Hematopoietic multipotent progenitor cell treated with erythropoietin and hydrocortisone succinate and interleukin-3 and kit ligand, for 8 days (in vitro differentiated cells): ENCODE measurements at regions not wholly inside any gene's neighbourhood (a gene's known extent, or its start where the extent isn't known, plus 50 kb on each side); places are given as distances from the start of the nearest gene placed in this dataset.

ENCODE experiments used
- DNase-seq: peaks from one replicate; pipeline ENCODE4 v3.0.0-alpha.2; 2015

GRCh38 chr1:38716229-38716628 lies 143.3 kb downstream of the RRAGC start:
- DNase-seq = no peak

- no peak for DNase-seq
Measured at GRCh38 chr1:38715415-38715814, 144.2 kb downstream of the RRAGC start.

DNA sequence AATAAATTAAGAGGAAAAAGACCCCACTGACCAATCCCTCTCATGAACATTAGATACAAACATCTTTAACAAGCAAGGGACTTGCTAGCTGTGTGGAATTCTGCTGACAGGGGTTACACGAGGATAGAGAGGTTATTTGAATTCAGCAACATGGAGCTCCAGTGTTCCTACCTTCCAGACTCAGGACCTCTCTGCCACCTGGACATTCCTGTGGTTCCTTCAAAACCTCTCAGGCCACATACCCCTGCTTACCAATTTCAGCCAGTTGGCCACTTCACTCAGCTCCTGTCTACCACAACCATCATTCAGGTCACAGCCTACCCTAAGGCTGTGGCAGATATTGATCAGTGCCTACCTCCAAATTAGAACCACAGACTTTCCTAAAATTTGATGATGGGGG lies 147.5 kb downstream of the RRAGC start:
- DNase-seq = no peak

GRCh38 chr1:38708701-38709258 lies 150.8 kb downstream of the RRAGC start:
- no peak for DNase-seq

- DNase-seq = no peak
Measured at GRCh38 chr1:38701088-38701487, 158.5 kb downstream of the RRAGC start.

- DNase-seq = no peak
Measured at GRCh38 chr1:38700077-38700470, 159.5 kb downstream of the RRAGC start.

DNA sequence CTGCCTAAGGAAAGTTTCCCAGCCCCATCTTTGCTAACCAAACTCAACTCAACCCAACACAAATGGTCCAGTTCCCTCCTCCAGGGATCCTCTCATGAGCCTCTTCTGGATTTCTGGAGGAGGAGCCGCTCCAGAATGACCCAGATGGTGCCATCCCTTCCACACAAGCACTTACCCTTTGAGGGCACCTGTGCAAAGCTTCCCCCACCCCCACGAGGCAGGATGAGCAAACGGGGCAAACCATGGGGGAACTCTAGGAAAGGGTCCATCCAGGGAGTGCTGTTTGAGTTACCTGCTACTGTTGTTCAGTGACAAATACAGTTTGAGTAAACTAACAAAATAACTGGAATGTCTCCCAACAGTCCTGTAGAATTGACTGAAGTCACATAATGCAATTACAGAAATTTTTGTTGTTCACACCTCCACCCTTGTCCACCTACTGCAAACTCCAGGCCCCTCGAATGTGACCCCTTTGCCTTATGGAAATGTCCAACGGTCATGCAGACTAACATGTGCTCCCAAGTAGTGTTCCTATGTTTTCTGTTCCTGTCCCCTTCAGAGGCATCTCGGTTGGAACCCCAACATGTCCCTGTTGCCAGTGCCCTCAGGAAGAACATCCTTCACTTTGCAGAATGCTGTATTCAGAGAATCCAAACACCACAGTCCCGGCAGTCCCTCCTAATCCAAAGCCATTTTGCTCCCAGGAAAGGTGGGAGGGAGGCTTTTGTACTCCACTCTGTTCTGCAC lies 160.1 kb downstream of the RRAGC start:
- no peak for DNase-seq

DNA sequence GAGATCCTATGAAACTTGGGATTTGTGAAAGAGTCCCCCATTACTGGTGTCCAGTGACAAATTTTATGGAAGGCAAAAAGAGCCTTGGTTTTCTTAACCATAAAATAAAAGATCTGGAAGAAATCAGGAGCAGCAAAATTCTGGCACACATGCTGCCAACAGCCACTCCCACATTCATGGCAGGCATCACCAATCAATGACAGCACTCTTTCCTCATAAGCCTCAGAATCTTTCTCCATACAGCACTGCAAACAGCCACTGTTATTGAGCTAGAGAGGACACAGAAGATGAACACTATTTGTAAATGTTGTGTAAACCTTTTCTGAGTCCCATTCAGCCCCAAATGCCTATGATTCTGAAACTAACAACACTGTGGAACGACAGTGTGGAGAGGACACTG lies 162.2 kb downstream of the RRAGC start:
- no peak for DNase-seq

DNA sequence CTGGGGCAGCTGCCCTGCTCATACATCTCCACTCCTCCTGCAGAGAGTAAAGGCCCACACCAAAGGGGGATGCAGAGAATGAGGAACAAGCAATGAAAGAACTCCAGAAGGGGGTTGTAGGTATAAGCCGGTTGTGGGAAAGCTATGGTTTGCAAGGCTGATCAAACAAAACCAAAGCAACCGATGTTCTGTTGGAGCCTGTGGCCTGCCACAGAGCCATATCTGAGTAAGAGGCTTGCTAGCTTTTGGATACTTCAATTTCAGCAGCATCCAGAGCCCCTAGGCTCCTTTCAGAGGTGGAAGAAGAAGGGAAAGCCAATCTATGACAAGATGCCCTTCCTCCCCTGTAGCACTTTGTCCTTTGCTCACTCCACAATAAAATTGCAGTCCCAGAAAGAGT lies 163.2 kb downstream of the RRAGC start:
- DNase-seq = no peak

GRCh38 chr1:38693759-38694158 lies 165.8 kb downstream of the RRAGC start:
- DNase-seq = no peak

- DNase-seq = no peak
Measured at GRCh38 chr1:38693031-38693430, 166.5 kb downstream of the RRAGC start.

GRCh38 chr1:38690790-38691449 lies 168.7 kb downstream of the RRAGC start:
- no peak for DNase-seq

- no peak for DNase-seq
Measured at GRCh38 chr1:38686927-38687255, 172.7 kb downstream of the RRAGC start.

GRCh38 chr1:38686167-38686926 lies 173.2 kb downstream of the RRAGC start:
- DNase-seq = no peak

- DNase-seq = no peak
Measured at GRCh38 chr1:38685388-38685787, 174.2 kb downstream of the RRAGC start.

GRCh38 chr1:38680801-38681510 lies 178.6 kb downstream of the RRAGC start:
- DNase-seq = no peak

GRCh38 chr1:38677756-38678155 lies 181.8 kb downstream of the RRAGC start:
- no peak for DNase-seq

DNA sequence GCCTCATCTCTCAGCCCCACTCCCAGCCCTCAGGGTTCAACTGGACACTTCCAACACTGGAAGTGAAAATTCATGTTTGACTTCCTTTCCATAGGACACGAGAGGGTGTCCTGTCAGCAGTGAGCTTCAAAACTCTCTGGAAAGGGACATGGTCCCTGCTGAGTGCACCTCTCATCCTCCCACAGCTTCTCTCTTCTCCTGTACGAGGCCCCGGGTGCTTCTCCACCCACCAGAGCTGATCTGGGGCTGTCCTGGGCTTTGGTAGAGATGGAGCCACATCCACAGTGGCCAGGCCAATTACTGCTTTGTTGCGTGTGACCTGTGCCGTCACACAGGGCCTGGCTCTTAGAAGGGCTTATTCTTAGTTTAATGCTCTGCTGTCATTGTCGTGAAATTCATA lies 182.3 kb downstream of the RRAGC start:
- DNase-seq = no peak

- no peak for DNase-seq
Measured at GRCh38 chr1:38672692-38673091, 186.9 kb downstream of the RRAGC start.

GRCh38 chr1:38671221-38671620 lies 188.4 kb downstream of the RRAGC start:
- no peak for DNase-seq

DNA sequence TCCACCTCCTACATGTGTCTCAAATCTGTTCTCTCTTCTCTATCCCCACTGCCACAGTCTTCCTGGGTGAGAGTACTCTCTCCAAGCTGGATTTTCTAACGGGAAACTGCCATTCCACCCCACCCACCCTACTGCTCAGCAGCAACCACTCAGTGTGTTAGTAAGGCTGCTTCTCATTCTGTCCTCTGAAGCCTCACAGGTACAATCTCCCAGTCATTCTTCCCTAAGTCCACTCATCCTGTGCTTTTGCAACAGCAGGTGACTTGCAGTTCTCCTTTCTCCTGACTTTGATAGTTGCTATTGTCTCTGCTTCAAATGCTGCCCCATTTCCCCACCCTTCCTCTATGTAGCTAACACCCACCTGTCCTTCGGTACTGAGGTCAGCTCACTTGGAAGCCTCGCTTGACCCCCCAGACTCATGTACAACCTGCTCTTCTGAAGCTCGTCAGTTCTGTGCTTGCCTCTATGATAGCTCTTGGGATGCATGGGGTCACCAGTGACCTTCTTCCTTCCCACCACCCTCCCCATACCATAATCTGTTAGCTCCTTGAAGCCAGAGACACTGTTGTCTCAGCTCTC lies 188.9 kb downstream of the RRAGC start:
- DNase-seq = no peak

- DNase-seq = no peak
Measured at GRCh38 chr1:38667626-38668025, 191.9 kb downstream of the RRAGC start.

DNA sequence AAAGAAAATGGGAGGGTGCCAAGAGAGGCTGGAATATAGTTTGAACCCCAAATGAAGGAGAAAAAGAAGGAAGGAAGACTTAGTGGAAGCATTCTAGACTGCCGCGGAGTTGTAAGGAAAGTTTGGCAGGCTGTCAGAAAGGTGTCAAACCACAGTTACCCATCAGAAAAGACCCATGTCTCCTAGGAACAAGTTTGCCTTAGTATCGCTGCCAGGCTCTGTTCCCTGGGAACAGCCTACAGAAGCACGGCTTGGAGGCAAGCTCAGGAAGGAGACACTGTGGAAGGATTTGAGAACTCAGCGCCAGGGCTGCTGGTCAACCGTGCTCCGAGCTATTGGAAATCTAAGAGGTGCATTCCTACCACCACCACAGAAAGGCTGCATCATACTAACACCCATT lies 197.4 kb downstream of the RRAGC start:
- DNase-seq = no peak
